MCF 10A (cell line): ENCODE measurements at regions not wholly inside any gene's neighbourhood (a gene's known extent, or its start where the extent isn't known, plus 50 kb on each side); places are given as distances from the start of the nearest gene placed in this dataset.

Experiments
- BruUV-seq: library from RNA; stranded (reverse); fragments of 400-500 nt; replicated peaks from 2 replicates; lab custom pipeline; 2021; lab: Mats Ljungman, UMichigan
- CTCF ChIA-PET: fragments of 300-600 bp; sonication (Branson Sonifier 250); formaldehyde crosslinking; extraction: SDS; loops from one replicate; lab custom pipeline; 2021; ENCODE audit warnings: antibody characterized with exemption, inconsistent platforms; lab: Yijun Ruan, JAX
- POLR2A ChIA-PET: fragments of 300-600, 350-650 bp; sonication (Branson Sonifier 250); formaldehyde crosslinking; extraction: SDS; loops from one replicate; lab custom pipeline; 2020; ENCODE audit warnings: antibody characterized with exemption, inconsistent platforms; lab: Yijun Ruan, JAX
- DNase-seq: peaks from one replicate; pipeline ENCODE4 v3.0.0-alpha.2; 2018; ENCODE audit not compliant: unreplicated experiment
- H3K27ac Mint-ChIP-seq: one replicate; pipeline ENCODE4 v1.8.0; 2022; ENCODE audit warnings: mild to moderate bottlenecking, low read depth, mixed read lengths; ENCODE audit not compliant: unreplicated experiment
- H3K27me3 Mint-ChIP-seq: one replicate; pipeline ENCODE4 v1.8.0; 2022; ENCODE audit warnings: mixed read lengths; ENCODE audit not compliant: insufficient read depth, unreplicated experiment
- H3K36me3 Mint-ChIP-seq: one replicate; pipeline ENCODE4 v1.8.0; 2022; ENCODE audit warnings: mild to moderate bottlenecking, moderate library complexity, mixed read lengths; ENCODE audit not compliant: insufficient read depth, unreplicated experiment
- H3K4me1 Mint-ChIP-seq: one replicate; pipeline ENCODE4 v1.8.0; 2022; ENCODE audit warnings: mixed read lengths; ENCODE audit not compliant: insufficient read depth, unreplicated experiment
- H3K4me3 Mint-ChIP-seq: one replicate; pipeline ENCODE4 v1.8.0; 2022; ENCODE audit warnings: mild to moderate bottlenecking, moderate library complexity, mixed read lengths; ENCODE audit not compliant: unreplicated experiment
- H3K9me3 Mint-ChIP-seq: one replicate; pipeline ENCODE4 v1.8.0; 2022; ENCODE audit warnings: mixed read lengths; ENCODE audit not compliant: unreplicated experiment
- CTCF ChIP-seq: fragments of 200-600 bp; IDR thresholded peaks from one replicate; pipeline ENCODE4 v1.8.0; 2022; ENCODE audit warnings: antibody characterized with exemption, mild to moderate bottlenecking; ENCODE audit not compliant: unreplicated experiment
- intact Hi-C: fragments of 100-400 bp; cut with micrococcal nuclease; formaldehyde crosslinking; loops from 2 replicates; pipeline ENCODE4 v1.14.1; 2022

GRCh38 chr1:170800265-170800664 lies 135.1 kb upstream of the MROH9 start:
- Mint-ChIP-seq H3K27me3 (no peaks in the 10 kb centered on the region), H3K36me3 (no peaks in the 10 kb centered on the region), H3K4me1 (no peaks in the 10 kb centered on the region), H3K9me3 (no peaks in the 10 kb centered on the region), H3K27ac (no peak overlapping the region), H3K4me3 (no peak overlapping the region)
- CTCF ChIA-PET = interaction anchor here (0.7 kb wide), 2 partner anchors 76 to 248 kb away, joined by 3 to 5 read pairs; no protein-coding TSS in a partner anchor
- no peak for TF ChIP-seq CTCF
- intact Hi-C loops = no loop called here
- no peak for DNase-seq
- POLR2A ChIA-PET = no interaction called here
- BruUV-seq = no TSS peak

GRCh38 chr1:170800812-170801211 lies 134.5 kb upstream of the MROH9 start:
- Mint-ChIP-seq H3K36me3 (no peaks in the 10 kb centered on the region), H3K4me3 (no peak overlapping the region), H3K27me3 (no peaks in the 10 kb centered on the region), H3K9me3 (no peaks in the 10 kb centered on the region), H3K27ac (no peak overlapping the region), H3K4me1 (no peaks in the 10 kb centered on the region)
- intact Hi-C loops = no loop called here
- POLR2A ChIA-PET = no interaction called here
- CTCF ChIA-PET = interaction anchor here (0.7 kb wide), 2 partner anchors 77 to 249 kb away, joined by 3 to 5 read pairs; no protein-coding TSS in a partner anchor
- no TSS peak for BruUV-seq
- DNase-seq = no peak
- TF ChIP-seq CTCF = no peak

GRCh38 chr1:170803711-170804110 lies 131.6 kb upstream of the MROH9 start:
- H3K4me1 Mint-ChIP-seq = peaks cover 5% of the 10 kb centered on the region
- ChIA-PET POLR2A (no interaction called here), CTCF (no interaction called here)
- intact Hi-C loops = no loop called here
- no TSS peak for BruUV-seq
- no peaks in the 10 kb centered on the region for H3K36me3 Mint-ChIP-seq
- H3K27me3 Mint-ChIP-seq = no peaks in the 10 kb centered on the region
- H3K27ac Mint-ChIP-seq = no peak overlapping the region
- TF ChIP-seq CTCF = no peak
- DNase-seq = no peak
- no peaks in the 10 kb centered on the region for H3K9me3 Mint-ChIP-seq
- no peak overlapping the region for H3K4me3 Mint-ChIP-seq

- H3K4me3 Mint-ChIP-seq = no peak overlapping the region
- intact Hi-C loops = no loop called here
- no peak for DNase-seq
- H3K36me3 Mint-ChIP-seq = no peaks in the 10 kb centered on the region
- TF ChIP-seq CTCF = no peak
- H3K27me3 Mint-ChIP-seq = no peaks in the 10 kb centered on the region
- no peaks in the 10 kb centered on the region for H3K9me3 Mint-ChIP-seq
- POLR2A ChIA-PET = interaction anchor here (0.6 kb wide), 1 partner anchor 129 kb away, joined by 3 read pairs; no protein-coding TSS in a partner anchor
- CTCF ChIA-PET = no interaction called here
- no TSS peak for BruUV-seq
- peaks cover 5% of the 10 kb centered on the region for H3K4me1 Mint-ChIP-seq
- no peak overlapping the region for H3K27ac Mint-ChIP-seq
Measured at GRCh38 chr1:170804419-170804818, 130.9 kb upstream of the MROH9 start.
